ES-I3 (cell line): ENCODE measurements at regions not wholly inside any gene's neighbourhood (a gene's known extent, or its start where the extent isn't known, plus 50 kb on each side); places are given as distances from the start of the nearest gene placed in this dataset.

Experiments
- H3K36me3 ChIP-seq: 2 replicates; pipeline ENCODE4 v1.6.1; 2013; ENCODE audit warnings: mild to moderate bottlenecking, low read length, control low read depth, moderate library complexity; ENCODE audit not compliant: insufficient read depth
- H3K4me1 ChIP-seq: 2 replicates; pipeline ENCODE4 v1.6.1; 2013; ENCODE audit warnings: mild to moderate bottlenecking, control low read depth, low read length; ENCODE audit not compliant: insufficient read depth
- H3K9ac ChIP-seq: 2 replicates; pipeline ENCODE4 v1.6.1; 2013; ENCODE audit warnings: low read depth, mild to moderate bottlenecking, low read length, moderate library complexity
- H3K9me3 ChIP-seq: 2 replicates; pipeline ENCODE4 v1.6.1; 2013; ENCODE audit warnings: mild to moderate bottlenecking, low read length, moderate library complexity; ENCODE audit not compliant: control insufficient read depth, insufficient read depth

DNA sequence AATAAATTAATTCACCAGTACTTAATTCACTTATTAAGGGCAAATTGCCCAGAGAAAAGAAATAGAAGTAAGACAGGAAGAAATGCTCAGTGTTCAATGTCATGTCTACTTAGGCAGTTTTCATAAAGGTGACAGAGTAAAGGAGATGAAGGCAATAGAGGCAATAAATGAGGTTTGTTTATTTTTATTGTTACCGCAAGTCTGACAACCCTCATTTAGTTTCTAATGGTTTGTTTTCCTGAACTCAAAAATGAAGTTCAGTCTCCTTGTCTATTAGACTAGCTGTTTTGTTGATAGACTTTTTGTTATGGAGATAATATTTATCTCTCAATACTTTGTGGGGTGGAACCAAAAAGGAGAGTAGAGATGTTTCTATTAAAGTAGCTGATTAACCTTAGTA is 258.3 kb downstream of the C3orf38 start:
- Histone ChIP-seq H3K36me3 (no peaks in the 10 kb centered on the region), H3K9me3 (no peaks in the 10 kb centered on the region), H3K9ac (no peak overlapping the region), H3K4me1 (no peaks in the 10 kb centered on the region)

DNA sequence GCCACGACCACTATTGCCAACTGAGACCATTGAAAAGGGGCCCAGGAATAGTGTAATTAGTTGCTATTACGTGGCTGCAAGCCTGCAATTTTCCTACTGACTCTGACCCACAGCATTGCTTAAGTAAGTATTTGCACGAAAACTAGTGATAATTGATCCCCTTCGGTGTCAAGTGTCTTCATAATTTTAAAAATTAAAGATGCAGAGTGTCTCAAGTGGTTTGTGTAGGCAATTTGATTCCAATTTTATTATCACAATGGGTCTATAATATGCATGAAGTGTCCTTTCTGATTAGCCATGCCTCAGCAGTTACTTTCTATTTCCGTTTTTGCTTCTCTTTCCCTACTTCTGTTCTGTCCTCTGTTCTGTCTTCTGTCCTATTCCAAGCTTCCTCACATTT is 259.2 kb downstream of the C3orf38 start:
- Histone ChIP-seq H3K4me1 (no peaks in the 10 kb centered on the region), H3K36me3 (no peaks in the 10 kb centered on the region), H3K9ac (no peak overlapping the region), H3K9me3 (no peaks in the 10 kb centered on the region)

DNA sequence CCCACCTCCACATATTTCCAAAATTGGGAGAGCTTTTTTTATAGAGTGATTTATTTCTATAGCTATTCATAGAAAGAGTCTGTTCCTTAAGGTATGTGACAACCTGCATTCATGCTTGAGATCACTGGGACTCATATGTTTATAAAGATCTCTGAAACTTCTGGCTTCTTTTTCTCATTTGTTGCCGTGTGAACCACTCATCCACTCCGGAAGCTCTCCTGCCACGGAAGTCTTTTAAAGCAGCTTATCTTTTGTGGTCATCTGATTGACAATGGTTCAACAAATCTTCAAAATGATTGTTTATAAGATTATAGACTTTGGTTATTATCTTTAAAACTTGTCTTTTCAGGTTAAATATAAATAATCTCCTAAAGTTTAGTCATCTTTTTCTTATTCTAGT is 260.5 kb downstream of the C3orf38 start:
- H3K36me3 ChIP-seq = no peaks in the 10 kb centered on the region
- H3K9me3 ChIP-seq = no peaks in the 10 kb centered on the region
- no peaks in the 10 kb centered on the region for H3K4me1 ChIP-seq
- no peak overlapping the region for H3K9ac ChIP-seq

DNA sequence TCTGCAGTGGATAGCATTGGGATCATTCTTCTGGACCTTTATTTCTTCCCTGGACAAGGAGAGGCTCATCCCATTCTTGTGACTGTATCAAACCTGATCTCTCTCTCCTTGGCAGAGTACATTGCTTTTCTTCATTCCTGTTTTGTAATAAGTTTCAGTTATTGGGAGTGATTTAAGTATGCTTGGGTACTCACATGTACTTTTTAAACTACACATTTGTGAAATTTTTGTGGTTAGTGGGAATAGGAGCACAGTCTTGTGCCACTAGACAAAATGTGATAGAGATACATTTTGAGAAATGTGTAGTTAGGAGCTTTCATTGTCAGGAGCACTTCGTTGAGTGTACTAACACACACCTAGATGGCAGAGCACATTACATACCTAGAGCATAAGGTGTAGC is 262.6 kb downstream of the C3orf38 start:
- Histone ChIP-seq H3K9me3 (no peaks in the 10 kb centered on the region), H3K36me3 (no peaks in the 10 kb centered on the region), H3K9ac (no peak overlapping the region), H3K4me1 (no peaks in the 10 kb centered on the region)

DNA sequence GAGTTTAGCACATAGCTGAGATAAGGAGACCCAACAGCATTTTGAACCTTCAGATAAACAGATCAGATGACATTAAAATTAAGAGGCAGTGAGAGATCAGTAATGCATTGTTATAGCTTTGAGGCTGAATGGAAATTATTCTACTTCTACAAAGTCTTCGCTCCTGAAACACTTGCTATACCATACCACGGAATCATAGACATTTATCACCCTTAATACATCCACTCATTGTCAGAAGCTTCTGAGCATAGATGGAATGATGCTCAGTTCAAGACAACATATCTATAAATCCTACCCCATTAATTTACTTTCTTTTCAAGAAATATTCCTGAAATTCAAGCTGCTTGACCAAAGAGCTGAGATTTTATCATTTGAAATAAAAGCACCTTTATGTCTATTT is 266.7 kb downstream of the C3orf38 start:
- Histone ChIP-seq H3K9me3 (no peaks in the 10 kb centered on the region), H3K4me1 (no peaks in the 10 kb centered on the region)

DNA sequence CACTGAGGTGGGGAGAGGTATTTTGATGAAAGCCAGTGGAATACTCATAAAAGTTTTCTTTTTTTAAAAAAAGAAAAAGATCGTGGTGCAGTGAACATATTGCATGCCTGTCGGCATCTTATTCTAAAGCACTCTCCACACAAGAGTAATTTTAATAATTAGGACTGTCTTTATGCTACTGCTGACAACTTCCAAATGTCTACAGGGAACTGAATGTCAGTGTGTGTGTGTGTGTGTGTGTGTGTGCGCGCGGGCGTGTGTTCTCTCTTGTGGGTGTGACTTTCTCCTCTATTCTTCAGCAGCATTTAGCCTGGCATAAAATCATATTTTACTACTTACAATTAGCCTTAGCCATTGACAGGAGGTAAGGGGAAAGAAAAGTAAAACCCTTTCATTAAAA is 268.5 kb downstream of the C3orf38 start:
- no peaks in the 10 kb centered on the region for H3K36me3 ChIP-seq
- no peaks in the 10 kb centered on the region for H3K9me3 ChIP-seq
- no peak overlapping the region for H3K9ac ChIP-seq
- H3K4me1 ChIP-seq = no peaks in the 10 kb centered on the region

More for the DNA sequence above, 266.7 kb downstream of the C3orf38 start:
- Histone ChIP-seq H3K9ac (no peak overlapping the region), H3K36me3 (no peaks in the 10 kb centered on the region)

DNA sequence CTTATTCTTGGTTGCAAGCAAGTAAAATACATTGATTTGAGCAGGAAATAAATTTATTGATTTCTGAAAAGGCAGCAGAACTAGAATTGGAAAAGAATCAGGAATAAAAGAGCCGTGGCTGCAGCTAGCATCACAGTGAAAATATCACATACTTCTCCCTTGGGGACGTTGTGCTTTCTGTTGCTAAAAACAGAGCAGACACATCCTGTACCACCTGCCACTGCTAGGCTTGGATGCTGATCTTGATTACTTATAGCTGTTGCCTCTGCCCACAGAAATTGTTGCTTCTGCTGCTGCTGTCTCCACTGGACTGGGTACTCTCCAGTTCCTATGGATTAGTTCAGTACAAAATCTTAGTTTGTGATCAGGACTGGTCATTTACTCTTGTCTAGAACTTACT is 283.8 kb downstream of the C3orf38 start:
- Histone ChIP-seq H3K4me1 (no peaks in the 10 kb centered on the region), H3K9me3 (no peaks in the 10 kb centered on the region), H3K9ac (no peak overlapping the region), H3K36me3 (no peaks in the 10 kb centered on the region)

DNA sequence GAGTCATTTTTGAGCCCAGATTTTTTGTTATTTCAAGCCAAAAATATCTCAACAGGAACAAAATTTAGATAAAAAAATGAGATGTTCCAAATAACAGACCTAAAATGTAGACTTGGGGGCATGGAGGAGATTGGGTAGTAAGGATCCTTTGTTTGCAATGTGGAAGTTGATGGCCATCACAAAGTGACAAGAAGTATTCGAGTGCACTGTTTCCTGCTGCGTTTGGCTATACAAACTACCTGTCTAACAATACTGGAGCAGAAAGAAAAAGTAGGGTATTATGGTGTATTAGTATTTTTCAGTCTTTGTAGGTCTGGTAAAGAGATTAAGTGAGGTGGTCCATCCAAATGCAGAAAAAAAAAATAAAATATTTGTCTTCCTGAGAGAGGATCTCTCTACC is 284.2 kb downstream of the C3orf38 start:
- no peaks in the 10 kb centered on the region for H3K36me3 ChIP-seq
- H3K9me3 ChIP-seq = no peaks in the 10 kb centered on the region
- no peak overlapping the region for H3K9ac ChIP-seq
- no peaks in the 10 kb centered on the region for H3K4me1 ChIP-seq

DNA sequence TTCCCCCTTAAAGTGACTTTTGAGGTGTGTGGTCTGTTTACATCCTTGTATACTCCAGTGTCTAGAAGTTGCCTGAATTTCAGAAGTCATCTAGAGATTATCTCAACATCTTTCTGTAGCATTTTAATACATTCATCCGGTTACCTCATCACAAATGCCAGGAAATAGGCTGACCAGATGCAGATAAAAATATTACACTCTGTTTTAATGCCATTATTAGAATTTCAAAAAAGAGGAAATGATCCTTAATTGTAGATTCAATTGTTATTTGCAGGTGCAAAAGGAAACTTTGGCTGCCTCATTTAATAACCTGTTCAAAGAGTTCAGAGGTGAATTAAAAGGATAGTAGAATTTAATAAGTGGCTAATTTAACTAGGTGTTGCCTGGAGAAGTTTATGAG is 290.9 kb downstream of the C3orf38 start:
- Histone ChIP-seq H3K9me3 (no peaks in the 10 kb centered on the region), H3K4me1 (no peaks in the 10 kb centered on the region), H3K9ac (no peak overlapping the region), H3K36me3 (no peaks in the 10 kb centered on the region)

DNA sequence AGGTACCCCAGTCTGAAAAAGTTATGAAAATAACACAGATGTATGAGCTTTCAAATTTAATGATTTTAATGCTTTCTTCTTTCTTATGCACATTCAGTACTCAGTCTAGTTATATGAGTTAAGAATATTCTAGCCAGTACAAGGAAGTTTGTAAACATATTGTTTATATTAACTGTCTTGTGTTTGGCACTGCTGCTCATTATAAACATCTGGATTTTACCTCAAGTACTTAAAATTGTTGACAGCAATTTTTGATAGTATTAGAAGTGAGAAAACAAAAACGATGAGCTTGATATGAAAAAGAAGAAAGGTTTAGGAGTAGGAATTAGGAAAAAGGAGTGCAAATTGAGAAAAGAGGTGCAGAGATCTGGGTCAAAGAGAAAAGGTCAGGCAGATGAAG is 293.3 kb downstream of the C3orf38 start:
- Histone ChIP-seq H3K4me1 (no peaks in the 10 kb centered on the region), H3K36me3 (no peaks in the 10 kb centered on the region), H3K9ac (no peak overlapping the region), H3K9me3 (no peaks in the 10 kb centered on the region)

DNA sequence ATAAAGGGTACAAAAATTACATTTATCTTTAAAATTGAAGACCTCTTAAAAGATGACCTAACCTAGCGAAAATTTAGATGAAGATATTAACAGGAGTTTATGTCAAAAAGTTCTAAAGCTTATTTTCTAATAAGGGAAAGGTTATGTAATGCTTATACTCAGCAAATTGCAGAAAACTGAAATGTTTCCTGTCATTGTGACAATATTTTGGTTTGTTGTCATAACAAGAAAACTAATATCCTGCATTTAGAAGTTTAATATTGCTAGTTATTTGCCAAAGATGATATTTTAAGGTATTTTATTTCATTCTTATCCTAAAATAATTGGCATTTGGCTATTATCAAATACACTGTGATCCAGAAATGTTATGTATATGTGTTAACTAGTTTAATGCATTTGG is 294.5 kb downstream of the C3orf38 start:
- Histone ChIP-seq H3K9me3 (no peaks in the 10 kb centered on the region), H3K9ac (no peak overlapping the region), H3K4me1 (no peaks in the 10 kb centered on the region), H3K36me3 (no peaks in the 10 kb centered on the region)

DNA sequence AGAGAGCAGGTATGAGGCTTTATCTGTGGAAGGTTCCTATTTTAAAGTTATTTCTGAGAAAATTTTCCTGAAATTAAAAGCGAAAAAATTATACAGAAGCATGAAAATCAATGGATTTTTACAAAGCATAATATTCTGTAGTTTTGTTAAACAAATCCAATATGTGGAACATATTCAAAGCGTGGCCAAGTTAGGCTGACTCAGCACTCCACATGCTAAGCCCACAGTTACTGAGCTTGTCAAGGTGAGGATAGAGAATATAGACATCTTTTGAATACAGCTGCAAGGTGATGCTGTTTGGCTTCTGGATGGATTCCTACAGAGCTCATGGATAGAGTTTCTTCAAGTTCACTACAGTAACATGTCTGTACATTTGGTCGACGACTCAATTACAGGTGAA is 302.5 kb downstream of the C3orf38 start:
- no peaks in the 10 kb centered on the region for H3K36me3 ChIP-seq
- no peaks in the 10 kb centered on the region for H3K9me3 ChIP-seq
- H3K9ac ChIP-seq = no peak overlapping the region
- no peaks in the 10 kb centered on the region for H3K4me1 ChIP-seq

DNA sequence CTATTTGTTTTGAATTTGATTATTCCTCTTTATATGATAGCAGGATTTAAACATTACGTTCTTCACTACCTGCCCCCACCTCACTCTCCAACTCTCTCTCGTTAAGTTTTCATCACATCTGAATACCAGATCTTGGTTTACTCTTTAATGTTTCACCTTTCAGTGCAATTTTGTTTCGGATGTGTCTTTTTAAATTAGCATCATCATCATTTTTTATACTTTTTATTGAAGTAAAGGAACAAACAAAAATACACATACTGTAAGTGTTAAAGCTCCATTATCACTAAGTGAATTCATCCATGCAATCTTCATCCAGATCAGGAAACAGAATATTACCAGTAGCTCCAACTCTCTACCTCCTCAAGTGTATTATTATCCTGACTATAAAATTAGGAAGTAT is 310.6 kb downstream of the C3orf38 start:
- Histone ChIP-seq H3K9me3 (no peaks in the 10 kb centered on the region), H3K4me1 (no peaks in the 10 kb centered on the region), H3K9ac (no peak overlapping the region), H3K36me3 (no peaks in the 10 kb centered on the region)

DNA sequence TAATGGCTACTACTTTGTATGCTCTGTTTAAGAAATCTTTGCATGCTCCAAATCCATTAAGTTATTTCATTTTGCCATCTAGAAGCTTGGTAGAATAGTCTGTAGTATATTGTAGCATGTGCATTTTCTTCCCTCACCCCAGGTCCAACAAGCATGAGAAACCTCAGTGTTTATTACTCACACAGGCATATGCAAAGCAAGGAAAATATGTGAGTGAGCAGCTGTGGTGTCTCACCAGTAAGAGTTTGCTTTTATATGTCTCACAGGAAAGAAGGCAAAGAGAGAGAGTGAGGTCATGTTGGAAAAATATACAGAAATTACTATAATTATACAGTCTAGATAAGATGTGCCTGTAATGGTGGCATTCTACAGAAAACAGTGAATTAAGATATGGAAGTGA is 312.5 kb downstream of the C3orf38 start:
- Histone ChIP-seq H3K36me3 (no peaks in the 10 kb centered on the region), H3K9ac (no peak overlapping the region), H3K4me1 (no peaks in the 10 kb centered on the region), H3K9me3 (no peaks in the 10 kb centered on the region)

DNA sequence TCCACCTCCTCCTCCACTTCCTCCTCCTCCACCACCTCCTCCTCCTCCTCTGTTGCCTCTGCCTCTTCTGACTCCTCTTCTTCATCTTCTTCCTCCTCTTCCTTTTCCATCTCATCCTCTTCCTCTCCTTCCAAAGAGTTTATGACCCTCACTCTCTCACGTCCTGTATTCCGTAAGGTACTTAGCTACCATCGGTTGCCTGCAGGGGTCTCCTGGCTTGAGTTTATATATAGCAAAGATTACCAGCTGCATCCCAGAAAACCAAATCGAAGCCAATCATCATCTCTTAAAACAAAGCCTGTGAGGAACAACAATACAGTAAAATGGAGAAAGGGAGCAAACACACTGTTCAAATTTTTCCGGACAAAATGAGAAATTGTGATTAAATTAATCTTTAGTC is 317.4 kb downstream of the C3orf38 start:
- Histone ChIP-seq H3K9ac (no peak overlapping the region), H3K36me3 (no peaks in the 10 kb centered on the region), H3K4me1 (no peaks in the 10 kb centered on the region), H3K9me3 (no peaks in the 10 kb centered on the region)

DNA sequence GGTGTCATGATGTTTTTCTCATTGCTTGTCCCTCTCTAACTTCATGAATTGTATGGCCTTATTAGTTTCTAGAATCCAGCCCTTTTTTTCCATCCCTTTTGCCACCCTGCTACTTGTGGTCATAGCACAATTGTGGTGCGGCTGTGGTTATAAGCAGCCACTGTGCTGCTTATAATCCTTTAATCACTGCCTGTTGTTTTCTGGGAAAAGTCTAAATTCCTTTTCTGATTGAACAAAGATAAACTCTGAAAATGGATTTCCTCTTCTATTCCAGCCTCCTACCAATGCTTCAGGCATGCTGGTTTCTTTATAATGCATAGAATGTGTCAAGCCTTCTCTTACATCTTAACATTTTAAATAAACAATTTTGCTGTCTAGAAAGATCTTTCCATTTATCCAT is 319.5 kb downstream of the C3orf38 start:
- 0 out of 2 replicates have a peak, but pooled peaks cover 3% of the 10 kb centered on the region for H3K9me3 ChIP-seq
- no peaks in the 10 kb centered on the region for H3K4me1 ChIP-seq
- no peaks in the 10 kb centered on the region for H3K36me3 ChIP-seq
- no peak overlapping the region for H3K9ac ChIP-seq
